Mesendoderm (in vitro differentiated cells): ENCODE measurements at regions not wholly inside any gene's neighbourhood (a gene's known extent, or its start where the extent isn't known, plus 50 kb on each side); places are given as distances from the start of the nearest gene placed in this dataset.
"Not testable (repeated sequence)": the region's sequence is repeated elsewhere in the genome, so short reads cannot be mapped to it uniquely, and the experiment has no call there.

Experiments used
- DNase-seq: peaks from one replicate; pipeline ENCODE4 v3.0.0; 2013
- H2AK5ac ChIP-seq: 2 replicates; pipeline ENCODE4 v1.6.1; 2013; ENCODE audit warnings: low read length, inconsistent platforms
- H2BK120ac ChIP-seq: 2 replicates; pipeline ENCODE4 v1.6.1; 2013; ENCODE audit warnings: low read depth, mild to moderate bottlenecking, low read length, moderate library complexity, mixed read lengths
- H2BK15ac ChIP-seq: replicated peaks from 2 replicates; pipeline ENCODE4 v1.6.1; 2013; ENCODE audit warnings: low read depth, mild to moderate bottlenecking, moderate library complexity
- H2BK5ac ChIP-seq: 2 replicates; pipeline ENCODE4 v1.6.1; 2013; ENCODE audit warnings: low read length, inconsistent platforms
- H3K18ac ChIP-seq: 2 replicates; pipeline ENCODE4 v1.6.1; 2013; ENCODE audit warnings: mild to moderate bottlenecking, low read length, mixed read lengths
- H3K23ac ChIP-seq: one replicate; pipeline ENCODE4 v1.6.1; 2013; ENCODE audit warnings: low read length
- H3K27ac ChIP-seq: 2 replicates; pipeline ENCODE4 v1.5.1; 2013; ENCODE audit warnings: low read depth, mild to moderate bottlenecking, inconsistent platforms, low read length, moderate library complexity
- H3K27me3 ChIP-seq: 2 replicates; pipeline ENCODE4 v1.6.1; 2013; ENCODE audit warnings: low read length, control low read depth, mild to moderate bottlenecking, inconsistent platforms; ENCODE audit not compliant: insufficient read depth, poor library complexity
- H3K36me3 ChIP-seq: 2 replicates; pipeline ENCODE4 v1.6.1; 2013; ENCODE audit warnings: low read length, inconsistent platforms; ENCODE audit not compliant: control insufficient read depth, insufficient read depth
- H3K4ac ChIP-seq: one replicate; pipeline ENCODE4 v1.6.1; 2013; ENCODE audit warnings: low read depth, mild to moderate bottlenecking, low read length, moderate library complexity
- H3K4me1 ChIP-seq: 2 replicates; pipeline ENCODE4 v1.6.1; 2013; ENCODE audit warnings: low read depth, low read length, inconsistent platforms; ENCODE audit not compliant: control insufficient read depth
- H3K4me2 ChIP-seq: 2 replicates; pipeline ENCODE4 v1.6.1; 2013; ENCODE audit warnings: low read length
- H3K4me3 ChIP-seq: 2 replicates; pipeline ENCODE4 v1.5.1; 2013; ENCODE audit warnings: mild to moderate bottlenecking, low read length
- H3K56ac ChIP-seq: one replicate; pipeline ENCODE4 v1.6.1; 2013; ENCODE audit warnings: low read length
- H3K79me1 ChIP-seq: 2 replicates; pipeline ENCODE4 v1.6.1; 2013; ENCODE audit warnings: low read length, inconsistent platforms
- H3K79me2 ChIP-seq: 2 replicates; pipeline ENCODE4 v1.6.1; 2013; ENCODE audit warnings: mild to moderate bottlenecking, low read length; ENCODE audit not compliant: control insufficient read depth, insufficient read depth
- H3K9ac ChIP-seq: 2 replicates; pipeline ENCODE4 v1.6.1; 2013; ENCODE audit warnings: low read length, inconsistent platforms
- H4K5ac ChIP-seq: one replicate; pipeline ENCODE4 v1.6.1; 2013; ENCODE audit warnings: low read length
- H4K8ac ChIP-seq: one replicate; pipeline ENCODE4 v1.6.1; 2013; ENCODE audit warnings: low read depth, mild to moderate bottlenecking, control low read depth, low read length, moderate library complexity
- WGBS: extraction: QIAGEN DNeasy Blood & Tissue Kit; methylation state at CpG from one replicate; pipeline ENCODE4 v1.1.7; 2013; ENCODE audit warnings: low lambda C conversion rate, missing lambda C conversion rate; ENCODE audit not compliant: insufficient coverage; ENCODE audit errors: extremely low coverage; 5-methylcytosine and 5-hydroxymethylcytosine counted together

DNA sequence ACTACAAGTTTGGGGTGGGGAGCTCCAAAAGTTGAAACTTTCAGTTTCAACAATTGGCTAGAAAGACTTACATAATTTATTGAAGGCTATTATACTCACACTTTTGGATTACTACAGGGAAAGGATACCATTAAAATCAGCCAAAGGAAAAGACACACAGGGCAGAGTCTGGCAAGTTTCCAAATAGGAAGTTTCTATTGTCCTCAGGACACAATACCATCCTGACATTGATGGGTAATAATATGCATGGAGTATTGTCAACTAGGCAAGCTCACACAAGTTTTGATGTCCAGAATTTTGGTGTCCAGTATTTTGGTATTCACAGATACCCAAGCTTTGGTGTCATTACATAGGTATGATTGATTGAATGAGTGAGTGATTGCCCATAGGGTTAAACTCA is 872.6 kb upstream of the SORCS1 start:
- Histone ChIP-seq H2BK5ac (no peak overlapping the region), H3K36me3 (no peaks in the 10 kb centered on the region)

DNA sequence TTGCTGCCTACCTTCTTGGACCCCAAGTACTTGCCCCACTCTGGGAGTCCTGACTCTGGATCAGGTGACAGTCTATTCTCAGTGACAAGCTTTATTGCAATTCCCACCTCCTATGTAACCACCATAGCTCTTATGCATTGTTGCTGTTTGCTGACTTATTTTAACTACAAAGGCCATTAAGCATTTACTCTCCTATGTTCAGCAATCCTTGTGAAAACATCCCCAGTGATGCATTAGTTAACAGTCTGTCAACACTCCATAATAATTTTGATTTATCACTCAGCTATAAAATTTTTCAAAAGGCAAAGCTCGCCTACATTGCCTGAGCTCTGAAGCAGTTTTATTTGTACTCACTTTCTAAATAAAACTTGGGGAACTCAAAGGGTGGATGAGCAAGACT is 871.8 kb upstream of the SORCS1 start:
- H3K36me3 ChIP-seq, result no peaks in the 10 kb centered on the region
- H3K27ac ChIP-seq, result no peak overlapping the region
- no peak overlapping the region for H3K9ac ChIP-seq
- H3K18ac ChIP-seq, result no peak overlapping the region
- H3K4ac ChIP-seq, result no peak overlapping the region
- H4K8ac ChIP-seq, result no peak overlapping the region
- no peaks in the 10 kb centered on the region for H3K27me3 ChIP-seq
- H3K79me2 ChIP-seq, result no peaks in the 10 kb centered on the region
- no peak overlapping the region for H2BK15ac ChIP-seq
- no peaks in the 10 kb centered on the region for H3K4me1 ChIP-seq
- H3K4me2 ChIP-seq, result no peak overlapping the region
- H3K4me3 ChIP-seq, result no peak overlapping the region
- no peak overlapping the region for H3K23ac ChIP-seq
- H3K79me1 ChIP-seq, result no peaks in the 10 kb centered on the region
- no peak overlapping the region for H2BK120ac ChIP-seq
- H3K56ac ChIP-seq, result no peak overlapping the region
- no peak overlapping the region for H4K5ac ChIP-seq
- no peak overlapping the region for H2AK5ac ChIP-seq
- no CpG with 5 or more reads among the region's 1 CpG for WGBS
- no peak overlapping the region for H2BK5ac ChIP-seq
- no peak for DNase-seq

More for the DNA sequence above, 872.6 kb upstream of the SORCS1 start:
- Histone ChIP-seq H4K5ac (no peak overlapping the region), H2BK15ac (no peak overlapping the region), H3K56ac (no peak overlapping the region), H3K27ac (no peak overlapping the region), H2BK120ac (no peak overlapping the region), H3K4ac (no peak overlapping the region), H3K27me3 (no peaks in the 10 kb centered on the region), H3K23ac (no peak overlapping the region), H3K4me2 (no peak overlapping the region), H3K18ac (no peak overlapping the region), H3K79me1 (no peaks in the 10 kb centered on the region), H2AK5ac (no peak overlapping the region), H3K4me1 (no peaks in the 10 kb centered on the region), H3K4me3 (no peak overlapping the region), H4K8ac (no peak overlapping the region), H3K9ac (no peak overlapping the region), H3K79me2 (no peaks in the 10 kb centered on the region)
- DNase-seq, result no peak

DNA sequence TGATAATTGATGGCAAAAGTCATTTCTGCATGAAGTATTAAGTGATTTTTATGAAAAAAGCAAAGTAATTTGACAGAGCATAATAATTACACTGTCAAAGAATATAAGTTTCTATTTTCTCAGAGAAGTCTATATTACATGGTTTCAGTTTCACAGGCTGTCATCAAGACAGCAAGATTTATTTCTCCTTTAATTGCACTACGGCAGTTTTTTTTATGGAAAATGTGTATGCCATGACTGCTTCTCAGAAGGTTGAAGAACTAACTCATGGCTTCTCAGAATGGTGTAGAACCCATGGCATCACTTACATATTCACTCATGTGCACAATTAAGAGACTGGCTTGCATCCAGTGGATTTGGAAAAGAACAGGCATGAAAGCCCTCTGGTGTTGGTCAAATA is 870.3 kb upstream of the SORCS1 start:
- no peaks in the 10 kb centered on the region for H3K4me1 ChIP-seq
- no peak overlapping the region for H2BK120ac ChIP-seq
- WGBS, result no CpG with 5 or more reads among the region's 1 CpG
- H3K18ac ChIP-seq, result no peak overlapping the region
- no peak overlapping the region for H3K4me3 ChIP-seq
- H3K79me1 ChIP-seq, result no peaks in the 10 kb centered on the region
- no peak overlapping the region for H3K4ac ChIP-seq
- H3K56ac ChIP-seq, result no peak overlapping the region
- H2BK15ac ChIP-seq, result no peak overlapping the region
- H2AK5ac ChIP-seq, result no peak overlapping the region
- no peaks in the 10 kb centered on the region for H3K27me3 ChIP-seq
- no peak for DNase-seq
- H3K4me2 ChIP-seq, result no peak overlapping the region
- no peak overlapping the region for H3K27ac ChIP-seq
- H3K23ac ChIP-seq, result no peak overlapping the region
- no peak overlapping the region for H4K5ac ChIP-seq
- H4K8ac ChIP-seq, result no peak overlapping the region
- no peak overlapping the region for H3K9ac ChIP-seq
- H2BK5ac ChIP-seq, result no peak overlapping the region
- H3K36me3 ChIP-seq, result no peaks in the 10 kb centered on the region
- no peaks in the 10 kb centered on the region for H3K79me2 ChIP-seq

DNA sequence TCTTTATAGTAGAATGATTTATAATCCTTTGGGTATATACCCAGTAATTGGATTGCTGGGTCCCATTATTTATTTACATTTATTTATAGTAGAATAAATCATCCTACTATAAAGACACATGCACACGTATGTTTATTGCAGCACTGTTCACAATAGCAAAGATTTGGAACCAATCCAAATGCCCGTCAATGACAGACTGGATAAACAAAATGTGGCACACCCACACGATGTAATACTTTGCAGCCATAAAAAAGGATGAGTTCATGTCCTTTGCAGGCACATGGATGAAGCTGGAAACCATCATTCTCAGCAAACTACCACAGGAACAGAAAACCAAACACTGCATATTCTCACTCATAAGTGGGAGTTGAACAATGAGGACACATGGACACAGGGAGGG is 869.0 kb upstream of the SORCS1 start:
- not testable (repeated sequence) for H3K4me2 ChIP-seq, H3K4me3 ChIP-seq, H3K79me1 ChIP-seq, H2AK5ac ChIP-seq, H3K4ac ChIP-seq, H3K79me2 ChIP-seq, DNase-seq, H3K9ac ChIP-seq, H3K56ac ChIP-seq, H2BK120ac ChIP-seq, H4K8ac ChIP-seq, H3K27ac ChIP-seq, H3K4me1 ChIP-seq, H3K36me3 ChIP-seq, H3K18ac ChIP-seq, H2BK5ac ChIP-seq, H4K5ac ChIP-seq, H3K27me3 ChIP-seq, H3K23ac ChIP-seq, H2BK15ac ChIP-seq
- WGBS, result no CpG with 5 or more reads among the region's 3 CpGs

DNA sequence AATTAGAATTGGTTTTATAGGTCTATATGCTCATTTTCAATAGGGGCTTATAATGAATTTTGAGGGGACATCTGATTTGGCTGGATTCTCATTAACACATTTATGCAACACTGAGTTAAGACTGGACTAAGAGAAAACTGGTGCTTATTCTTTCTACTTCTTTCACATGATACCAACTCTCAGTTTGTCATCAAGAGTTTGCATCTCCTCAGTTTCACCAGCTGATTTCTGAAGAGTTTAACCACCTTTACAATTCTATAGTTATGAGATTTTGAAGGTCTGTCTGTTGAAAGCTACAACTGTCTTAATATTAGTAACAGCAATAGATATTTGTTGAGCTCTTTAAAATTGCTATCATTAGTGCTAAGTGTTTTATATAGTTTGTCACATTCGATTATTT is 867.0 kb upstream of the SORCS1 start:
- H3K56ac ChIP-seq, result no peak overlapping the region
- no peak overlapping the region for H3K4ac ChIP-seq
- no peaks in the 10 kb centered on the region for H3K79me1 ChIP-seq
- no peaks in the 10 kb centered on the region for H3K27me3 ChIP-seq
- no peak overlapping the region for H2BK15ac ChIP-seq
- H2BK120ac ChIP-seq, result no peak overlapping the region
- no peak overlapping the region for H3K18ac ChIP-seq
- H3K4me1 ChIP-seq, result no peaks in the 10 kb centered on the region
- no CpG with 5 or more reads among the region's 1 CpG for WGBS
- no peak overlapping the region for H3K27ac ChIP-seq
- H2BK5ac ChIP-seq, result no peak overlapping the region
- H4K5ac ChIP-seq, result no peak overlapping the region
- H3K79me2 ChIP-seq, result no peaks in the 10 kb centered on the region
- H3K9ac ChIP-seq, result no peak overlapping the region
- no peak overlapping the region for H3K23ac ChIP-seq
- no peak overlapping the region for H2AK5ac ChIP-seq
- H4K8ac ChIP-seq, result no peak overlapping the region
- no peaks in the 10 kb centered on the region for H3K36me3 ChIP-seq
- H3K4me3 ChIP-seq, result no peak overlapping the region
- no peak for DNase-seq
- H3K4me2 ChIP-seq, result no peak overlapping the region

DNA sequence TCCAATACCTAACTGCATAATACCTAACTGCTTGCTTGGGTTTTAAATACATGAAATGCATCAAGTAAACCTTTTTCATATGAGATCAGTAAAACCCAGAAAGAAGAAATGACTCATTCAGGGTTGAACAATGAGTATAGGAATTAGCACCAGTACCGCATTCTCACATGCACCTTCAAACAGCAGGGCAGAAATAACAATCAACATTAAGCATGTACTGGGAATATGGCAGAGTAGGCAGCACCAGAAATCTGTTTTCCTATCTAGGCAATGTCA is 850.3 kb upstream of the SORCS1 start:
- Histone ChIP-seq H2BK5ac (no peak overlapping the region), H3K4ac (no peak overlapping the region), H2BK15ac (no peak overlapping the region), H3K4me2 (no peak overlapping the region), H2BK120ac (no peak overlapping the region), H3K23ac (no peak overlapping the region), H3K27me3 (no peaks in the 10 kb centered on the region), H4K8ac (no peak overlapping the region), H2AK5ac (no peak overlapping the region), H3K18ac (no peak overlapping the region), H3K36me3 (no peaks in the 10 kb centered on the region), H3K4me3 (no peak overlapping the region), H4K5ac (no peak overlapping the region), H3K56ac (no peak overlapping the region), H3K27ac (no peak overlapping the region), H3K4me1 (no peaks in the 10 kb centered on the region), H3K79me1 (no peaks in the 10 kb centered on the region), H3K9ac (no peak overlapping the region), H3K79me2 (no peaks in the 10 kb centered on the region)
- no CpG with 5 or more reads among the region's 1 CpG for WGBS
- no peak for DNase-seq
